ENCODE measurements at regions not wholly inside any gene's neighbourhood (a gene's known extent, or its start where the extent isn't known, plus 50 kb on each side); places are given as distances from the start of the nearest gene placed in this dataset.
"Not testable (repeated sequence)": the region's sequence is repeated elsewhere in the genome, so short reads cannot be mapped to it uniquely, and the experiment has no call there.

GRCh38 chr6:141877275-141877983, 255.3 kb upstream of the GJE1 start:
- DNase-seq (ENCODE audit: low spot score), result no peak

DNA sequence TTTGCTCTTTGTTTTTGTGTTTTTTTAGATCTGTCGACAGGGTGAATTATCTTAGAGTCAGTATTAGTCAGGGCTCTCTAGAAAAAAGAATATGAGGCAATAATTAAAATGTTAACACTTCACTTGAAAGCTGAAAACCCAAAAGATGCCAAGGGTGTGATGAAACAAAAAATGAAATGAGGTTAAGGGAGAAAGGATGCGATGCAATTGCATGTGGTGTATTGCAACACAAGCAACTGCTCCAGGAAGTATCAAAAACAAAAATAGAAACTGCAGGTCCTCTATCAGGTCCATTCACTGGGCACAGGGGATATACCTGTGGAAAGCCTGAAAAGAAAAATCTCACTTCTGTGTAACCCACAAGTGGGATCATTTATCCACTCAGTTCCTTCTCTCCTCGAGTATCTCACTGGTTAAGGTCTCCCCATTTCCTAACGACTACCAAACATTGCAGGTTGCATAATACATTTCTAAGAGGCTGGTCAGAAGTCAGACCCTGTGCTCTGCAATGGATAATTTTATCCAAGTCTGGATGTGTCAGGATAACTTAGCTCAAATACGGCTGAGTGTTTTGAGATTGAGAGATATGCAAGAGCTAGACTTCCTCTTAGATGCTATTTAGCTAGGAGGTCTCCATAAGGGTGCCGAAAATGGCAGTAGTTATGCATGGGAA, 257.7 kb upstream of the GJE1 start:
- DNase-seq (ENCODE audit: low spot score), result no peak

DNA sequence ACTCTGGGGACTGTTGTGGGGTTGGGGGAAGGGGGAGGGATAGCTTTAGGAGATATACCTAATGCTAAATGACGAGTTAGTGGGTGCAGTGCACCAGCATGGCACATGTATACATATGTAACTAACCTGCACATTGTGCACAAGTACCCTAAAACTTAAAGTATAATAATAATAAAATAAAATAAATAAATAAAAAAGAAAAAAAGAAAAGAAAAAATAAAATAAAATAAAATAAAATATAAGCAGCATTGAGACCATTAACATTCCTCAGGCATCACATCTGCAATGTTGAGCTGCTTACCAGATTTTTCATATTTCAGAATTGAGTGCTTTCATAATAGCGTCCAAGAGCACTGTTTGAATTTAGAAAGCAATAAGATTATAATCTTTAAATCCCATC, 263.2 kb upstream of the GJE1 start:
- DNase-seq (ENCODE audit: low spot score), result not testable (repeated sequence)

DNA sequence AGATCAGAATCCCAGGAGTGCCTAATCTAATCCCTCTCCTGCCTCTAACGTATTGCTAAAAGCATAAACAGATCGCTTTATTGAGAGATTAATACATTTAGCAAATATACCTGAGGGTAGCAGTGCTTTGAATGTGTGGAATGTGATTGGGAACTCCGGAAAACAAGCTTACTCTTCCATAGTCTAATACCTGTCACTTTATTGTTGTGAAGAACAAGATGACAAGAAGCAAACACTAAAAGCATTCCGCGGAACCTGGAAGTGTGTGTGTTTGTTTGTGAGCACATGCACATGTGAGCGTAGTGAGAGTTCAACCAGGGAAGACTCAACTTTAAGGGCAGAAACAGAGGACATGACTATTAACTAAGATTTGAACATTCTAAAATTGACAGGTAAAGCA, 265.0 kb upstream of the GJE1 start:
- no peak for DNase-seq (ENCODE audit: low spot score)

DNA sequence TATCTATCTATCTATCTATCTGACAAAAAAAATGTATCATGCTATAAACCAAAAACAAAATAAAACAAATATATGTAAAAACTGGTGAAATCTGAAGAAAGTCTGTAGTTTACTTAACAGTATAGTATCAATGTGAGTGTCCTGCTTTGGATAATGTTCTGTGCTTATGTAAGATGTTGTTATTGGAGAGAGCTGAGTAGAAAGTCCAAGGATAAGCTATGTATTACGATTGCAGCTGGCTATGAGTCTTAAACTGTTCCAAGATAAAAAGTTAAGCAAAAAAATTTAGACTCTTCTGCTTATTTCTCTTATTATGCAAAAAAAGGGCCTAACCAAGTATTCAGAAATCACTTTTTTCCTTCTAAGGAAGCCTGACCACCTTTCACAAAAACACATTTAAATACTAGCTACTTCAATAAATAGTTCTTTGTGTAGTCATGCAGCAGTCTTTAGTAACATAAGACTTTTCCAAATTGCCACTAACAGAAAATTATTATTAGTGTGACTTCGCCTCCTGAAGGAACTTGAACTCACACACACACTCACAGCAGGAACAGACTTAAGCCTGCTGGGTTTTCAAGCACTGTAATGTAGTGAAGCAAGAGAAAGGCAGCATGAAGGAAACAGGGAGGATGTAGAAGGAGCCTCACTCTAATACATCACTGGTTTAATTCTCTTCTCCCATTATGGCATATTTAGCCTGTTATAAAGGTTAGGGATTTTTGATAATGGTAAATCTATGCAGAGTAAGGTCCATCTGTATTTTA, 265.8 kb upstream of the GJE1 start:
- DNase-seq (ENCODE audit: low spot score), result no peak

GRCh38 chr6:141851063-141851462, 281.7 kb upstream of the GJE1 start:
- DNase-seq (ENCODE audit: low spot score), result no peak

DNA sequence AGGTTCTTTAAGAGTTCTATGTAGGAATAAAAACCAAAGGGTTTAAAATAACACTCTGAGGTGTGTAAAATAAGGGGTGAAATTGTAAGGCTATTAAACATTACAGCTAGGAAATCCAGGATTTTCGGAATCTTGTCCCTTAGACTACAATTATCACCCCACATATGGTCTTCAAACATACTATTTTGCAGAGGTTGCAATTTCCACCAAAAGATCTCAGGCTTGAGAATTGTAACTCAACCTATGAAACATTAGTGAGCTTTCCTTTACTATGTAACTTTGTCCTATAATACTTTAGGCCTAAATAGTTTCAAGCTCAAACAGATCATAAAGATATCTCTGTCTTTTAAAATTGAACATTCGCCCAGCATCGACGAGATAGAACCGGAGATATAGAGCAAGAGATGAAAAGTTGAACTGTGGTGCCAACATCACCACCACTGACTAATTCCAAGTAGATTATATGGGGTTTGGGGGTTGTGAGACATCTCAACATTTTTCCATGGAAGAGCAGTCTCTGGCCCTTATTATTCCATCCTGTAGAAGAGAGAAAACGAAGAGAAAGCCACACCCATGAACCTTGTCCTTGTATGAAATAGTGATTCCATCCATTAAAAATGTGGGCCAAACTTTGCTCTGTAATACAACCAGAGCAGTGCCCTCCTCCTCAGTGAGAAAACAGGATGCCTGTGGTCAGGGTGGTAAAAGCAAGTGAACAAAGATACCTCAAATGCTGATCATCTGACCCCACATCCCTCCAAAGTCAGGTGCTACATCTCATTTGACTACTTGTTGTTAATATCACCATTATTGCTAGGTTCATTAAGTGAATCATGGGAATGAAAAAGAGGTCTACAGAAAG, 284.5 kb upstream of the GJE1 start:
- no peak for DNase-seq (ENCODE audit: low spot score)

- DNase-seq (ENCODE audit: low spot score), result no peak
Measured at GRCh38 chr6:141846639-141847038, 286.1 kb upstream of the GJE1 start.

- no peak for DNase-seq (ENCODE audit: low spot score)
Measured at GRCh38 chr6:141843178-141843834, 289.4 kb upstream of the GJE1 start.

- no peak for DNase-seq (ENCODE audit: low spot score)
Measured at GRCh38 chr6:141833001-141833655, 299.6 kb upstream of the GJE1 start.

GRCh38 chr6:141830530-141830929, 302.2 kb upstream of the GJE1 start:
- DNase-seq (ENCODE audit: low spot score), result no peak

GRCh38 chr6:141829566-141830360, 303.0 kb upstream of the GJE1 start:
- DNase-seq (ENCODE audit: low spot score), result no peak

- DNase-seq (ENCODE audit: low spot score), result no peak
Measured at GRCh38 chr6:141824350-141824749, 308.4 kb upstream of the GJE1 start.

DNA sequence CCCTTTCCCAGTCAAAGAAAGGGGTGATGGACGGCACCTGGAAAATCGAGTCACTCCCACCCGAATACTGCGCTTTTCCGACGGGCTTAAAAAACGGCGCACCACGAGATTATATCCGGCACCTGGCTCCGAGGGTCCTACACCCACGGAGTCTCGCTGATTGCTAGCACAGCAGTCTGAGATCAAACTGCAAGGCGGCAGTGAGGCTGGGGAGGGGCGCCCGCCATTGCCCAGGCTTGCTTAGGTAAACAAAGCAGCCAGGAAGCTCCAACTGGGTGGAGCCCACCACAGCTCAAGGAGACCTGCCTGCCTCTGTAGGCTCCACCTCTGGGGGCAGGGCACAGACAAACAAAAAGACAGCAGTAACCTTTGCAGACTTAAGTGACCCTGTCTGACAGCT, 317.7 kb upstream of the GJE1 start:
- not testable (repeated sequence) for DNase-seq (ENCODE audit: low spot score)

DNA sequence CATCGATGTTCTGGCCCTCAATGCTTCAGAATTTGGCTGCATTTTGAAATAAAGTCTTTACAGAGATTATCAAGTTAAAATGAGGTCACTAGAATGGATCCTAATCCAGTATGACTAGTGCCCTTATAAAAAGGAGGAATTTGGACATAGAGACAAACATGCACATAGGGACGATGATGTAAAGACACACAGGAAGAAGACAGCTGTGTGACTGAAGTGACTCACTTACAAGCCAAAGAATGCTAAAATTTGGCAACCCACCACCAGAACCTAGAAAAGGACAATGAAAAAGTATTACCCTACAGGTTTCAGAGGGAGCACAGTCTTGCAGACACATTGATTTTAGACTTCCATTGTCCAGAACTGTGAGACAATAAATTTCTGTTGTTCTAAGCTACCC, 322.8 kb upstream of the GJE1 start:
- no peak for DNase-seq (ENCODE audit: low spot score)

- DNase-seq (ENCODE audit: low spot score), result no peak
Measured at GRCh38 chr6:141808662-141809061, 324.1 kb upstream of the GJE1 start.

DNA sequence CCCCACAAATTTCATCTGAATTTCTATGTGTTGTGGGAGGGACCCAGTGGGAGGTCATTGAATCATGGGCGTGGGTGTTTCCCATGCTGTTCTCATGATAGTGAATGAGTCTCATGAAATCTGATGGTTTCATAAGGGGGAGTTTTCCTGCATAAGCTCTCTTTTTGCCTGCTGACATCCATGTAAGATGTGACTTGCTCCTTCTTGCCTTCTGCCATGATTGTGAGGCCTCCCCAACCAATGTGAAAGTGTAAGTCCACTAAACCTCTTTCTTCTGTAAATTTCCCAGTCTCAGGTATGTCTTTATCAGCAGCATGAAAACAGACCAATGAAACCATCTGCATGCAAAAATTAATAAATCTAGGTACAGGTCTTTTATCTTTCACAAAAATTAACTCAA, 331.8 kb upstream of the GJE1 start:
- DNase-seq (ENCODE audit: low spot score), result not testable (repeated sequence)

DNA sequence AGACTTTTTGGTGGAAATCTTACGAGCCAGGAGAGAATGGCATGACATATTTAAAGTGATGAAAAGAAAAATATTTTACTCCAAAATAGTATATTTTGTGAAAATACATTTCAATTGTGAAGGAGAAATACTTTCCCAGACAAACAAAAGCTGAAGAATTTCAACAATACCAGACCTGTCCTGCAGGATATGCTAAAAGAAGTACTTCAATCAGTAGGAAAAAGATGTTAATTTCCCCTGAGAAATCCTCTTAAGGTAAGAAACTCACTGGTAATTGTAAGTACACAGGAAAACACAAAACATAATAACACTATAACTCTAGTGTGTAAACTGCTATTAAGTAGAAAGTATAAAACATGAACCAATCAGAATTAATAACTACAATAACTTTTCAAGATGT, 341.8 kb upstream of the GJE1 start:
- DNase-seq (ENCODE audit: low spot score), result no peak

GRCh38 chr6:141788096-141788495, 344.6 kb upstream of the GJE1 start:
- no peak for DNase-seq (ENCODE audit: low spot score)

GRCh38 chr6:141783585-141783984, 349.1 kb upstream of the GJE1 start:
- DNase-seq (ENCODE audit: low spot score), result no peak
